ENCODE measurements at regions not wholly inside any gene's neighbourhood (a gene's known extent, or its start where the extent isn't known, plus 50 kb on each side); places are given as distances from the start of the nearest gene placed in this dataset.

DNA sequence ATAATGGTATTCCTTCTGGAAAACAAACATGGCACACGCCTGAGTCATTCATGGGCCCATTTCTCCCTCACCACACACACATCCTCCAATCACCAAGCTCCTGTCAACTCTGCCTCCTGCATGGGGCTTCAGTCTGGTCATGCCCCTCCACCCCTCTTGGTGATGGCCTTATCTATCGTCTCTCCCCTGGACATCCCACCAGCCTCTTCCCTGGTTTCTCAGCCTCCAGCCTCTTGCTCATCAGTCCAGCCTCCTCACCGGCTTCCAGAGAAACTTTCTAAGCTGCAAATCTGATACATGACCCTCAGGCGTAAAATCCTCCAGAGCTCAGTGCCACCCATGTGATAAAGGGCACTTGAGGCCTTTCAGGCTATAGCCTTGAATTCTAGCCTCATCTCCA, 243.9 kb downstream of the FOXD2 start:
- 89 to 92% methylated on average over 4 of the region's 4 CpGs for WGBS, 2 donors
- H3K4me3 ChIP-seq (ENCODE audit: low read depth in 1 of 2, low read length in 2 of 2): no peak overlapping the region
- no peaks in the 10 kb centered on the region for H3K36me3 ChIP-seq (ENCODE audit: control insufficient read depth in 2 of 2, insufficient read depth in 2 of 2, low read length in 1 of 2)
- no peaks in the 10 kb centered on the region for H3K27me3 ChIP-seq (ENCODE audit: control insufficient read depth in 1 of 2, insufficient read depth in 2 of 2, low read length in 2 of 2)
- no peaks in the 10 kb centered on the region for H3K9me3 ChIP-seq (ENCODE audit: control insufficient read depth in 2 of 2, insufficient read depth in 1 of 2, low read depth in 1 of 2, low read length in 1 of 2)
- H3K27ac ChIP-seq (ENCODE audit: low read depth in 2 of 2, low read length in 1 of 2): no peak overlapping the region
- H3K4me1 ChIP-seq (ENCODE audit: control insufficient read depth in 2 of 2, insufficient read depth in 2 of 2, low read length in 1 of 2): no peaks in the 10 kb centered on the region

DNA sequence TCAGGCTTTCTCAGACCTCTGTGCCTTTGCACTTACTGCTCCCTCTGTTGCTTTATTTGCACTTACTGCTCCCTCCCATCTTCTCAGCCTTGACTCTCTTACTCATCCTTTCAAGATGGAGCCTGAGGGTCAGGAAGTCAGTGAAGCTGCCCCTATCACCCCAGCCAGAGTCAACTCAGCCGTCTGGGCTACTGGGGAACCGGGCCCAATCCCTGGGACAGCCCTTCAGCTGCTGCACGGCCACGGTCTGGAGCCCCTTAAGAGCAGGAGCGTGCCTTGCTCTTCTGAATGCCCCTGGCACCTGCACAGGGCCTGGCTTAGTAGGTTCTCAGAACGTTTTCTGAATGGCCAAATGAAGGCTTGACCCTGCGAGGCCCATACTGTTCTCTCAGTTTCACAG, 244.4 kb downstream of the FOXD2 start:
- no peaks in the 10 kb centered on the region for H3K36me3 ChIP-seq (ENCODE audit: control insufficient read depth in 2 of 2, insufficient read depth in 2 of 2, low read length in 1 of 2)
- no peak overlapping the region for H3K4me3 ChIP-seq (ENCODE audit: low read depth in 1 of 2, low read length in 2 of 2)
- H3K27ac ChIP-seq (ENCODE audit: low read depth in 2 of 2, low read length in 1 of 2): no peak overlapping the region
- no peaks in the 10 kb centered on the region for H3K9me3 ChIP-seq (ENCODE audit: control insufficient read depth in 2 of 2, insufficient read depth in 1 of 2, low read depth in 1 of 2, low read length in 1 of 2)
- H3K27me3 ChIP-seq (ENCODE audit: control insufficient read depth in 1 of 2, insufficient read depth in 2 of 2, low read length in 2 of 2): no peaks in the 10 kb centered on the region
- H3K4me1 ChIP-seq (ENCODE audit: control insufficient read depth in 2 of 2, insufficient read depth in 2 of 2, low read length in 1 of 2): no peaks in the 10 kb centered on the region
- WGBS, 2 donors: 74 to 81% methylated on average over 7 of the region's 7 CpGs

- WGBS, 2 donors: 89 to 90% methylated on average over 6 of the region's 6 CpGs
- H3K36me3 ChIP-seq (ENCODE audit: control insufficient read depth in 2 of 2, insufficient read depth in 2 of 2, low read length in 1 of 2): no peaks in the 10 kb centered on the region
- no peaks in the 10 kb centered on the region for H3K27me3 ChIP-seq (ENCODE audit: control insufficient read depth in 1 of 2, insufficient read depth in 2 of 2, low read length in 2 of 2)
- no peak overlapping the region for H3K27ac ChIP-seq (ENCODE audit: low read depth in 2 of 2, low read length in 1 of 2)
- H3K9me3 ChIP-seq (ENCODE audit: control insufficient read depth in 2 of 2, insufficient read depth in 1 of 2, low read depth in 1 of 2, low read length in 1 of 2): no peaks in the 10 kb centered on the region
- H3K4me1 ChIP-seq (ENCODE audit: control insufficient read depth in 2 of 2, insufficient read depth in 2 of 2, low read length in 1 of 2): no peaks in the 10 kb centered on the region
- no peak overlapping the region for H3K4me3 ChIP-seq (ENCODE audit: low read depth in 1 of 2, low read length in 2 of 2)
Observed at GRCh38 chr1:47682786-47683350, 245.0 kb downstream of the FOXD2 start.

GRCh38 chr1:47683401-47683800, 245.6 kb downstream of the FOXD2 start:
- Histone ChIP-seq H3K4me3 (ENCODE audit: low read depth in 1 of 2, low read length in 2 of 2) (no peak overlapping the region), H3K4me1 (ENCODE audit: control insufficient read depth in 2 of 2, insufficient read depth in 2 of 2, low read length in 1 of 2) (no peaks in the 10 kb centered on the region), H3K27me3 (ENCODE audit: control insufficient read depth in 1 of 2, insufficient read depth in 2 of 2, low read length in 2 of 2) (no peaks in the 10 kb centered on the region), H3K36me3 (ENCODE audit: control insufficient read depth in 2 of 2, insufficient read depth in 2 of 2, low read length in 1 of 2) (no peaks in the 10 kb centered on the region), H3K27ac (ENCODE audit: low read depth in 2 of 2, low read length in 1 of 2) (no peak overlapping the region), H3K9me3 (ENCODE audit: control insufficient read depth in 2 of 2, insufficient read depth in 1 of 2, low read depth in 1 of 2, low read length in 1 of 2) (no peaks in the 10 kb centered on the region)
- WGBS, 2 donors: 89 to 98% methylated on average over 3 of the region's 3 CpGs

DNA sequence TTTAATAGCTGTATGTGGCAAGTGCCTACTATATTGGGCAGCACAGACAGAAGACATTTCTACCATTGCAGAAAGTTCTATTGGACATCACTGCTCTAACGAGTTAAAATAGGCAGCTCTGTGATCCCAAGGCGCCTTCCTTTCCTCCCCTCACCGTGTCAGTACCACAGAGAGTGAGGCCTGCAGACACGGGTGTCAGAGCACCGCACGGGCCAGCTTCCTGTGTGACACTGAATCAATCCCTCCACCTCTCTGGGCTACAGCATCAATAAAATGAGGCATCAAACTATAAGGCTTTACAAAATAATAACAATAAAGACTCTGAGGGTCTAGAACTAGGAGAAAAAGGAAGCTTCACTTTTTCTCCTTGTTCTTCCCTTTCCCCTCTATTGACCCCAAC, 246.7 kb downstream of the FOXD2 start:
- Histone ChIP-seq H3K27me3 (ENCODE audit: control insufficient read depth in 1 of 2, insufficient read depth in 2 of 2, low read length in 2 of 2) (no peaks in the 10 kb centered on the region), H3K27ac (ENCODE audit: low read depth in 2 of 2, low read length in 1 of 2) (no peak overlapping the region), H3K9me3 (ENCODE audit: control insufficient read depth in 2 of 2, insufficient read depth in 1 of 2, low read depth in 1 of 2, low read length in 1 of 2) (no peaks in the 10 kb centered on the region), H3K4me1 (ENCODE audit: control insufficient read depth in 2 of 2, insufficient read depth in 2 of 2, low read length in 1 of 2) (no peaks in the 10 kb centered on the region), H3K36me3 (ENCODE audit: control insufficient read depth in 2 of 2, insufficient read depth in 2 of 2, low read length in 1 of 2) (no peaks in the 10 kb centered on the region), H3K4me3 (ENCODE audit: low read depth in 1 of 2, low read length in 2 of 2) (no peak overlapping the region)
- 85 to 88% methylated on average over 6 of the region's 6 CpGs for WGBS, 2 donors

DNA sequence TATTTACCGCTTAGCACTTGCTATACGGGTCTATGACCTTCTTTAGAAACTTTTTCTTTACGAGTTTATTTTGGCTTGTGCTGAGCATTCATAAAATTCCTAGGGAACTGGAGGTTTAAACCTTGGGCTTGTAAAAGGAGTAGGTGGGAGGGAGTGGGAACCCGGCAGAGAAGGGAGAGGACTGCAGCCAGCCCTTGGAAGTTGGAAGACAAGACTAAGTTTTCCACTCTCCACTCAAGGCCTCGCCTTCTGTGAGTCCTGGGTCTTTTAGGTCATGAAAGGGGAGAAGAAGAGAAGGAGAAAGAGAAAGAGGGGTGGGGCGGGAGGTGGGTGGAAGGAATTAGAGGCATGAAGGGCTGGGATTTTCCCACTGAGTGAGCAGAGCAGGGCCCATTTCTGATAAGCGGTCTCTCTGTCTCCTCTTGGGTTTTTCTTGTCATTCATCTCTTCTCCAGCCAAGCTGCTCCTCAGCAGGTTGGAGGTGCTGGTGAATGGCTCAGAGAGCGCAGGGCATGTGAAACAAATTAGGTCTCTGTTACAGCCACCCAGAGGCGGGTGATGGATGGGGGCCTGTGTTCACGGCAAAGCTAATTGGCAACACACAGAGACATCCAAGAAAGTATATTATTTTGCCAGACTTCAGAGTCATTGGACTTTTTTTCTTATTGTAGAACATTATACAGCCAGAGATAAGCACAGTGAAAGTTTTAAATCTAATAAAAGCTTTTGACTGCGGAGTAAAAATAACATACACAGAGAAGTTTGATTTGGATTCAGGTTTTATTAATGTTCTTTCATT, 247.3 kb downstream of the FOXD2 start:
- Histone ChIP-seq H3K36me3 (ENCODE audit: control insufficient read depth in 2 of 2, insufficient read depth in 2 of 2, low read length in 1 of 2) (no peaks in the 10 kb centered on the region), H3K27me3 (ENCODE audit: control insufficient read depth in 1 of 2, insufficient read depth in 2 of 2, low read length in 2 of 2) (no peaks in the 10 kb centered on the region), H3K4me3 (ENCODE audit: low read depth in 1 of 2, low read length in 2 of 2) (no peak overlapping the region), H3K4me1 (ENCODE audit: control insufficient read depth in 2 of 2, insufficient read depth in 2 of 2, low read length in 1 of 2) (no peaks in the 10 kb centered on the region), H3K9me3 (ENCODE audit: control insufficient read depth in 2 of 2, insufficient read depth in 1 of 2, low read depth in 1 of 2, low read length in 1 of 2) (no peaks in the 10 kb centered on the region), H3K27ac (ENCODE audit: low read depth in 2 of 2, low read length in 1 of 2) (no peak overlapping the region)
- WGBS, 2 donors: 70 to 73% methylated on average over 11 of the region's 11 CpGs

DNA sequence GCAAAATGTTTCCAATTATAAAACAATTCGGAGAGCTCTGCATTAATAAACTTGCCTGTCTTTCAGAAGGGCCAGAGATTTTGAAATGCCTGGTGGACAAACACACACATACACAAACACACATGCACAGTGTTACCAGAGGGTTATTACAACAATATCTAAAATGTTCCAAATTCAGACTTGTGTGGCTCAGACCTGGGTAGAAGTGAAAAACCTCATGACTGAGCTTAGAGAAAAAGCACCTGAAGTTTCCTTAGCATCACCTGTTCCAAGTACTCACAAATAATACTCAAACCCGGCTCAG, 247.9 kb downstream of the FOXD2 start:
- H3K4me3 ChIP-seq (ENCODE audit: low read depth in 1 of 2, low read length in 2 of 2): no peak overlapping the region
- WGBS, 2 donors: 76 to 86% methylated on average over 2 of the region's 2 CpGs
- H3K36me3 ChIP-seq (ENCODE audit: control insufficient read depth in 2 of 2, insufficient read depth in 2 of 2, low read length in 1 of 2): no peaks in the 10 kb centered on the region
- no peak overlapping the region for H3K27ac ChIP-seq (ENCODE audit: low read depth in 2 of 2, low read length in 1 of 2)
- H3K9me3 ChIP-seq (ENCODE audit: control insufficient read depth in 2 of 2, insufficient read depth in 1 of 2, low read depth in 1 of 2, low read length in 1 of 2): no peaks in the 10 kb centered on the region
- no peaks in the 10 kb centered on the region for H3K4me1 ChIP-seq (ENCODE audit: control insufficient read depth in 2 of 2, insufficient read depth in 2 of 2, low read length in 1 of 2)
- no peaks in the 10 kb centered on the region for H3K27me3 ChIP-seq (ENCODE audit: control insufficient read depth in 1 of 2, insufficient read depth in 2 of 2, low read length in 2 of 2)

- H3K27me3 ChIP-seq (ENCODE audit: control insufficient read depth in 1 of 2, insufficient read depth in 2 of 2, low read length in 2 of 2): no peaks in the 10 kb centered on the region
Observed at GRCh38 chr1:47686731-47687630, 249.1 kb downstream of the FOXD2 start.

DNA sequence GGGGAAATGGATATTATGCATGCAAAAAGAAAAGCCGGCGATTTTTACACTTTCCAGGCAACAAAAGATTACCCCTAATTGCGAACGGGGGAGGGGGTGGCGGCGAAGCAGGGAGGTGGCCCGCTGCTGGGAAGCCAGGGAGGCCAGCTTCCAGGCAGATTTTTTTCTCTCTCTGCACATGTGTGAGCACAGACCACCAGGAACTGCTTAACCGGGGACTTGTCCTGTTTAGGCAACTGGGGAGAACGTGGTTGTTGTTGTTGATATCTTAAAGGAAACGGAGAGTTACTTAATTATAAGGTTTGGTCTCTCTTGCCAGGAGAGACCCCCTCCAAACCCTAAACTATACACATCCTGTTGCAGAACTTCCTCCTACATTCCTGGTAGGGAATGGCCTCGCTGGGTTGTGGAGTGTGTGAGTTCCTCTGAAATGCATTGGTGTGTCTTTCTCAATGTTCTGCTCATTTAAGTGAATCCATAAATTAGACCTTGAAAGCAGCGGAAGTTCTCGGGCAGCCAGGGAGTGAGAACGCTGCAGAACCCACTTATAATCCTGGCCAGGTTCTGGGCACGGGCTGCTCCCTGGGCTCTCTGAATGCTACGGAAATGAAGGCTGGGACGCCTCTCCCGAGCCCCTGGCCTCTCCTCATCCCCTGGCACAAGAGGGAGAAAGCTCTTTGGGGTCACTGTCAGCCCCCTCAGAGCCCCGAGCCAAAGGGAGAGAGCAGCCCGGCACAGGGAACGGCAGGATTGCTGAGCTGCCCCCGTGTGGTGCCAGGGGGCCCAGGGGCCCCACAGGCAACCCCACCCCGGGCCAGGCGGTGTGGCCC, 250.0 kb downstream of the FOXD2 start:
- H3K4me1 ChIP-seq (ENCODE audit: control insufficient read depth in 2 of 2, insufficient read depth in 2 of 2, low read length in 1 of 2): no peaks in the 10 kb centered on the region
- no peaks in the 10 kb centered on the region for H3K27me3 ChIP-seq (ENCODE audit: control insufficient read depth in 1 of 2, insufficient read depth in 2 of 2, low read length in 2 of 2)
- no peak overlapping the region for H3K4me3 ChIP-seq (ENCODE audit: low read depth in 1 of 2, low read length in 2 of 2)
- H3K36me3 ChIP-seq (ENCODE audit: control insufficient read depth in 2 of 2, insufficient read depth in 2 of 2, low read length in 1 of 2): no peaks in the 10 kb centered on the region
- 64 to 65% methylated on average over 24 of the region's 24 CpGs for WGBS, 2 donors
- no peaks in the 10 kb centered on the region for H3K9me3 ChIP-seq (ENCODE audit: control insufficient read depth in 2 of 2, insufficient read depth in 1 of 2, low read depth in 1 of 2, low read length in 1 of 2)
- no peak overlapping the region for H3K27ac ChIP-seq (ENCODE audit: low read depth in 2 of 2, low read length in 1 of 2)

More at GRCh38 chr1:47686731-47687630, 249.1 kb downstream of the FOXD2 start:
- Histone ChIP-seq H3K36me3 (ENCODE audit: control insufficient read depth in 2 of 2, insufficient read depth in 2 of 2, low read length in 1 of 2) (no peaks in the 10 kb centered on the region), H3K9me3 (ENCODE audit: control insufficient read depth in 2 of 2, insufficient read depth in 1 of 2, low read depth in 1 of 2, low read length in 1 of 2) (no peaks in the 10 kb centered on the region), H3K27ac (ENCODE audit: low read depth in 2 of 2, low read length in 1 of 2) (no peak overlapping the region), H3K4me3 (ENCODE audit: low read depth in 1 of 2, low read length in 2 of 2) (no peak overlapping the region), H3K4me1 (ENCODE audit: control insufficient read depth in 2 of 2, insufficient read depth in 2 of 2, low read length in 1 of 2) (no peaks in the 10 kb centered on the region)
- WGBS, 2 donors: 74 to 82% methylated on average over 15 of the region's 15 CpGs
